ENCODE measurements at regions not wholly inside any gene's neighbourhood (a gene's known extent, or its start where the extent isn't known, plus 50 kb on each side); places are given as distances from the start of the nearest gene placed in this dataset.

Small RNA genes in the stretch of these regions (small RNA-seq; reads per million reads assigned to genes)
- gene RF00019 = 0 reads per million in 7 experiments
